ENCODE measurements at regions not wholly inside any gene's neighbourhood (a gene's known extent, or its start where the extent isn't known, plus 50 kb on each side); places are given as distances from the start of the nearest gene placed in this dataset.

- H3K4me3 ChIP-seq: no peak overlapping the region
- H3K36me3 ChIP-seq (ENCODE audit: low read depth, missing control alignments): no peaks in the 10 kb centered on the region
- DNase-seq: no peak
- H3K27ac ChIP-seq: no peak overlapping the region
- no peaks in the 10 kb centered on the region for H3K27me3 ChIP-seq
- H3K4me1 ChIP-seq: no peaks in the 10 kb centered on the region
- TF ChIP-seq POLR2A (IDR thresholded peaks at IDR 0.05) (no peak), CTCF (IDR thresholded peaks at IDR 0.05) (no peak)
- 86 to 93% methylated on average over 1 of the region's 1 CpG for WGBS, 2 donors
- intact Hi-C loops (cut with DNase I; ENCODE audit: low total_unique reads): no loop called here
- no peaks in the 10 kb centered on the region for H3K9me3 ChIP-seq
These were observed 430.3 kb upstream of the NRP1 start for GRCh38 chr10:33764694-33765185.

GRCh38 chr10:33760056-33760943 lies 425.8 kb upstream of the NRP1 start:
- 56 to 59% methylated on average over 12 of the region's 12 CpGs for WGBS, 2 donors
- H3K4me1 ChIP-seq: no peaks in the 10 kb centered on the region
- H3K4me3 ChIP-seq: no peak overlapping the region
- intact Hi-C loops (cut with DNase I; ENCODE audit: low total_unique reads): no loop called here
- no peaks in the 10 kb centered on the region for H3K27me3 ChIP-seq
- TF ChIP-seq CTCF (IDR thresholded peaks at IDR 0.05): no peak
- TF ChIP-seq POLR2A (IDR thresholded peaks at IDR 0.05): no peak
- H3K36me3 ChIP-seq (ENCODE audit: low read depth, missing control alignments): no peaks in the 10 kb centered on the region
- H3K9me3 ChIP-seq: no peaks in the 10 kb centered on the region
- DNase-seq: no peak
- no peak overlapping the region for H3K27ac ChIP-seq

- 91 to 92% methylated on average over 5 of the region's 5 CpGs for WGBS, 2 donors
- TF ChIP-seq CTCF (IDR thresholded peaks at IDR 0.05) (no peak), POLR2A (IDR thresholded peaks at IDR 0.05) (no peak)
- Histone ChIP-seq H3K4me3 (no peak overlapping the region), H3K27ac (no peak overlapping the region), H3K4me1 (no peaks in the 10 kb centered on the region), H3K9me3 (no peaks in the 10 kb centered on the region), H3K27me3 (no peaks in the 10 kb centered on the region), H3K36me3 (ENCODE audit: low read depth, missing control alignments) (no peaks in the 10 kb centered on the region)
- DNase-seq: no peak
- intact Hi-C loops (cut with DNase I; ENCODE audit: low total_unique reads): no loop called here
These were observed 424.7 kb upstream of the NRP1 start for GRCh38 chr10:33759191-33759590.

GRCh38 chr10:33758299-33758698 lies 423.8 kb upstream of the NRP1 start:
- H3K36me3 ChIP-seq (ENCODE audit: low read depth, missing control alignments): no peaks in the 10 kb centered on the region
- DNase-seq: no peak

GRCh38 chr10:33754052-33754451 lies 419.6 kb upstream of the NRP1 start:
- no peak for DNase-seq
- WGBS, 2 donors: 97 to 98% methylated on average over 4 of the region's 4 CpGs
- intact Hi-C loops (cut with DNase I; ENCODE audit: low total_unique reads): no loop called here

More at GRCh38 chr10:33758299-33758698, 423.8 kb upstream of the NRP1 start:
- Histone ChIP-seq H3K9me3 (no peaks in the 10 kb centered on the region), H3K4me1 (no peaks in the 10 kb centered on the region), H3K4me3 (no peak overlapping the region), H3K27ac (no peak overlapping the region), H3K27me3 (no peaks in the 10 kb centered on the region)
- WGBS, 2 donors: 62 to 80% methylated on average over 3 of the region's 3 CpGs
- intact Hi-C loops (cut with DNase I; ENCODE audit: low total_unique reads): no loop called here
- no peak for TF ChIP-seq POLR2A (IDR thresholded peaks at IDR 0.05)

More at GRCh38 chr10:33754052-33754451, 419.6 kb upstream of the NRP1 start:
- Histone ChIP-seq H3K9me3 (no peaks in the 10 kb centered on the region), H3K4me3 (no peak overlapping the region), H3K27me3 (no peaks in the 10 kb centered on the region), H3K27ac (no peak overlapping the region), H3K36me3 (ENCODE audit: low read depth, missing control alignments) (no peaks in the 10 kb centered on the region), H3K4me1 (peaks cover 9% of the 10 kb centered on the region)
- TF ChIP-seq CTCF (IDR thresholded peaks at IDR 0.05) (no peak), POLR2A (IDR thresholded peaks at IDR 0.05) (no peak)
